Kidney tubule cell (primary cell): ENCODE measurements at regions not wholly inside any gene's neighbourhood (a gene's known extent, or its start where the extent isn't known, plus 50 kb on each side); places are given as distances from the start of the nearest gene placed in this dataset.

Source experiments
- DNase-seq: peaks from one replicate; pipeline ENCODE4 v3.0.0-alpha.2; 2018; ENCODE audit warnings: low spot score

DNA sequence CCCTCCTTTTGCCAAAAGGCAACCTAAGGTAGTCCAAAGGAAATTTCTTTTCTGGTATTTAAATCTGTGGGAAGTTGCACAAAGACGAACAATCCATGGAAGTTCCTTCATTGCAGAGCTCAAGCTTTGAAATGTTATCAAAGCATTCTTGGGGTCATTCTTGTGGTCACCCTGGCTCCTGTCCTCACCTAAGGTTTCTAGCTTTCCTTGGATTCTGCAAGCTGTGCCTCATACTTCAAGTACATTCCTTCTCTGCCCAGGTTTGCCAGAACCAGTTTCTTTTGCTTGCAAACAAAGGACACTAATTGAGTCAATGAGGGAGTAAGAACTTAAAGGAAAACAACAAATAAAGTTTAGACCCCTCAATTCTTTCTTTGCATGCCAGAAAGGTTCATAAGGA lies 329.8 kb upstream of the PDZRN3 start:
- DNase-seq, result no peak

GRCh38 chr3:73952781-73953180 lies 328.0 kb upstream of the PDZRN3 start:
- no peak for DNase-seq

DNA sequence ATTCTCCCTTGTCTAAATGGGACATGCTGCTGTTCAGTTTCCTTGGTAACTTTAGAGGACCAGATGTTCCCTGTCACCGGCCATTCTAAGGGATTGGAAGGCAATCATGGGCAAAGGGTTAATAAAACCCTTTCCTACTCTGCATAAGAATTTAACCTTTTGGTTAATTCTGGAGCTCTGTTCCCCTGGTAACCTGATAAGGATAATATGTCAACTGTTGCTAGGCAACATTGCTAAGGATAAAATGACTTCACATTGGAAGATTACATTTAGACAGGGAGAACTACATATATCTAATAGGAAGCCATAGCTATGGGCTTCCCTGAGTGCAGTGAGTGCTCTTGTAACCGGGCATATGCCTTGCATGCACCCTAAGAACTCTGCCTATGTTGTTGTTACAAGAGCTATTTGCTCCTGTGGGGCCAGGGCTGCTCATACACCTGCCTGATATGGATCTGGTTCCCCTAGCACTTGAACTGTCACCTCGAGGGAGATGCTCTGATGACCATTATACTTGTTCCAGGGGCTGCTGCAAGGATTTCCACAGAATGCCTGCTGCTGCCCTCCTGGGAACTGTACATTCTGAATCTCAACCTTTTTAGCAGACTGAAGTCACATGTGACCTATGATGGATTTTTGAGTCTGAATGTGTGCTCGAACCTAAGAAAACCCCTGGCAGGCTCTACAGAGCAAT lies 326.3 kb upstream of the PDZRN3 start:
- no peak for DNase-seq

GRCh38 chr3:73945541-73945940 lies 320.8 kb upstream of the PDZRN3 start:
- no peak for DNase-seq

DNA sequence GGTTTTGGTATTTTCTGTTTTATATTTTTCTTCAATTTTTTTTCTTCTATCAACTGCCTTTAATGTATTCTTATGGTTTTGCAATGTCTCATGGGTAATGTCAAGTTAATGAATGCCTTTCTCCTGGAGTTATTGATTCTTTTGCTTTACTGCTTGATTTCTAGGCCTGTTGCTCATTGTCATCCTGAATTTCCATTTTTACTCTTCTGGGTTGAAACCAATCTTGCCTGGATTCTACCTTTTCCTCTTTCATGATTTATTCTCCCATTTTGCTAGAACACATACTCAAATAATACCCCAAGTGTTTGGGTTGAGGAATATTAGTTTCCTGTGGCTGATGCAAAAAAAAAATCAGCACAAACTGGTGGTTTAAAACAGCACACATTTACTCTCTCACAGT lies 315.2 kb upstream of the PDZRN3 start:
- DNase-seq, result no peak

GRCh38 chr3:73933585-73933984 lies 308.8 kb upstream of the PDZRN3 start:
- DNase-seq, result no peak

- DNase-seq, result no peak
Observed at GRCh38 chr3:73927203-73927570, 302.4 kb upstream of the PDZRN3 start.

DNA sequence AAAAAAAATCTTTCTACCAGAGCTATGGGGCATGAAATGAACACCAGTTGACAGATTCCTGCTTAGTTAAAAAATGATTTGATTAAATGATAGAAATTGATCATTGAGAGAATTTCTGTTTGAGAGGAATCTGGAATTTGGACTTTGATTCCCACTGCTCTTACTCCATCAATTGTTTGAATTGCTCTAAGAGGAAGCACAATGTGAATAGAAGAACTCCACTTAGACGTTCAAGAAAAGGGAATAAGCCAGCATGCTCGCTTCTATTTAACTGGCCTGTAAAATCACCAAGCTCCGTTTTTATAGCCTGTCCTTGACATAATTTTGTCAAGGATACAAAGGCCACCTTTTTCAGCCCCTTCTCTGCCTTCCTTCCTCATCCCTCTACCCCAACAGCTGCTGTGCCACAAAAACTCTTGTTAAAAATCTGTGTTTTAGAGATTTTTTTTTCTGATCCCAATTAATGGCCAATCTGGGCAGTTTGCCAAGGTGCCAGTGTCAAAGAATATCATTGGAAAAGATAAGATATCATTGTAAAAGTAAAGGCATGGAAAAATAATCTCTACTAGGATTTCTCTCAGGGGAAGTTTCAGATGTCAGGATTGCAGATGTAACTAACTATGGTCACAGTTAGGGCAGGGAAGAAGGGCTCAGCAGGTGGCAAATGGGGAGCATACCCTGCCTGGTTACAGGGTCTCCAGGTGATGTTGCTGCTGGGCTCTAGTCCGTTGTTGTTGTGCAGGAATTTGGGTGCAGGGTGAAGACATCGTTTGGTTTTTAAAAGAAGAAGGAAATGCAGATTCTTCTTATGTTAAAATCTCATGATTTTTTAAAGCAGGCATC lies 301.8 kb upstream of the PDZRN3 start:
- no peak for DNase-seq

GRCh38 chr3:73925011-73925410 lies 300.3 kb upstream of the PDZRN3 start:
- peak; percentile 2 for DNase-seq

DNA sequence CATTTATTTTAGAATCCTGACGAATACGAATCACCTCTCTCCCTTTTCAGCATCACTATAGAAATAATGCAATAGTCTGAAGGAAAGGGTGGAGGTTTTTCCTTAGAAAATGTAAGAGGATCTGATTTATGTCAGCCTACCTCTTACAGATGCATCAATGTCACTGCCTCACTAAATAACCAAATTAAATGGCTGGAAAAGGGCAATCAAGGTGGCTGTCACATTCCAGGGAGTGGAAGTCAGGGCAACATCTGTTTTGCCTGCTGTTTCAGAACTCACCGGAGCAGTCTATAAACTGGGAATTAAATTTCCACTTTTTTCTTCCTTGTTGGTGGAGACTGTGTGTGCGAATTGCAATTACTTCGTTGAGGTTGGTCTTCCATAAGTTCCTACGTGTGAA lies 299.3 kb upstream of the PDZRN3 start:
- no peak for DNase-seq

GRCh38 chr3:73917643-73918042 lies 292.9 kb upstream of the PDZRN3 start:
- DNase-seq, result no peak

- no peak for DNase-seq
Observed at GRCh38 chr3:73915886-73916285, 291.1 kb upstream of the PDZRN3 start.

GRCh38 chr3:73908218-73908617 lies 283.5 kb upstream of the PDZRN3 start:
- no peak for DNase-seq

DNA sequence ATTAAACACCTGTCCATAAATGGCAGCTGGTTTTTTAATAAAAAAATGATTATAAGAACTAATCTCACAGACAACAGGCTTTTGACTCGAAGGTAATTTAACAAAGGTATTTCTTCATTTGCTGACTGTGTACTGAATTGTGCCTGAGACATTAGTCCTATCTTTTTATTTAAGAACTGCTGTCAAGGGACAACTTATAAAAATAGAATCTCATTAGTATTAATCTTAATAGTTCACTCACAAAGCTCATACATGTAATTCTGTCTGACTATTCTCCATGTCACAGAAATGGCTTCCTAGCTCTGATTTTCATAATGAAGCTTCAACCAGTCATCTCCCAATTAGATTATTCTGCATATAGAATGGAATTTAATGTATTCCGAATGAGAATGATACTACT lies 276.9 kb upstream of the PDZRN3 start:
- DNase-seq, result no peak

GRCh38 chr3:73894474-73895213 lies 269.9 kb upstream of the PDZRN3 start:
- no peak for DNase-seq

- no peak for DNase-seq
Observed at GRCh38 chr3:73893089-73893488, 268.3 kb upstream of the PDZRN3 start.

DNA sequence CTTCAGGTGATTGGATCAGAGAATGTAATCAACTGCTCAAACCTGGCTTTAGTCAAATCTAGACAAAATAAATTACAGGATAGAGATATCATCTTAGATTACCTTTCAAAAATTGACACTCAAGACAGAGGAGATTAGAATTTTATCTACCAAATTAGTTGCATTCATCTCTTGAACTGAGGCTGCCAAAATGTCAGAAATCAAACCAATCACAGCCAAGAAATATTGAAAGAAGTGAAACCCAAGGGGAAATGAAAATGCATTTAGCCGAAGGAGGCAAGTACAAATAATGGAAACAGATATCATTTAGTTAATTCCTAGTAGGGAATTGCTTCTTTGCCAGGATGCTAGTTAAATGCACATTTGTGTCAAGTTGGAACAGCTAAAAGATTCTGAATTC lies 261.1 kb upstream of the PDZRN3 start:
- no peak for DNase-seq

- DNase-seq, result no peak
Observed at GRCh38 chr3:73884361-73884760, 259.6 kb upstream of the PDZRN3 start.

- no peak for DNase-seq
Observed at GRCh38 chr3:73883497-73883896, 258.8 kb upstream of the PDZRN3 start.

- DNase-seq, result no peak
Observed at GRCh38 chr3:73874606-73875369, 250.0 kb upstream of the PDZRN3 start.

- DNase-seq, result no peak
Observed at GRCh38 chr3:73874161-73874560, 249.4 kb upstream of the PDZRN3 start.

DNA sequence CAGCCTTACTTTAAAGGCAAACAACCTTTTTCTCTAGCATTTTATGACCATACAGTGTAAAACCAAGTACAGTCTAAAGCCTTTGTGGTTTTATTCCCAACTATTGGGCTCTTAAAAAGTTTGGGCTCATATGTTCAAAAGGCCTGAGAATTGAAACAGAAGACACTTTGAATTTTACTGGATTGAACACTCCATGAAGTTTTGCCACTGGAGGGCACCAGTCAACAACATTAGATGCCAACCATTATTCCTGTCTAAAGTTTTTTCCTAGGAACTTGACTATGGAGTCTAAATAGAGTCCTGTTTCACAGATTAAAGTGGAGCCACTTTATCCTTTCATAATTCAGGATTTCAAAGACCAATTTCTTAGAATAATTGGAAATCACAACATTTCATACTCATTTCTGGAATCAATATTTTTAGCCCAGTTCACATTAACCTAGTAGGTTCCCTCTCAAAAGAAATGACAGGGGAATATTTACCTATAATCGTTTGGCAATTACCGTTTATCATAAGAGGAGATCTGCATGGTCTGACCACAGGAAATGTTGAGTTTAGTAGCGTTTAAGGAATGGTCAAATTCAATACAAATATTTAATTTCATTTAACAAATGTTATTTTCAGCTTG lies 244.1 kb upstream of the PDZRN3 start:
- peak; percentile 37 for DNase-seq
